NCI-H510A (cell line): ENCODE measurements at regions not wholly inside any gene's neighbourhood (a gene's known extent, or its start where the extent isn't known, plus 50 kb on each side); places are given as distances from the start of the nearest gene placed in this dataset.
"Not testable (repeated sequence)": the region's sequence is repeated elsewhere in the genome, so short reads cannot be mapped to it uniquely, and the experiment has no call there.

Experiments used
- DNase-seq: peaks from one replicate; lab custom pipeline; 2025; lab: John Stamatoyannopoulos, UW

DNA sequence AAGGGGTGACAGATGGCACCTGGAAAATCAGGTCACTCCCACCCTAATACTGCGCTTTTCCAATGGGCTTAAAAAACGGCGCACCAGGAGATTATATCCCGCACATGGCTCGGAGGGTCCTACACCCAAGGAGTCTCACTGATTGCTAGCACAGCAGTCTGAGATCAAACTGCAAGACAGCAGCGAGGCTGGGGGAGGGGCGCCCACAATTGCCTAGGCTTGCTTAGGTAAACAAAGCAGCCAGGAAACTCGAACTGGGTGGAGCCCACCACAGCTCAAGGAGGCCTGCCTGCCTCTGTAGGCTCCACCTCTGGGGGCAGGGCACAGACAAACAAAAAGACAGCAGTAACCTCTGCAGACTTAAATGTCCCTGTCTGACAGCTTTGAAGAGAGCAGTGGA, 205.7 kb upstream of the HTR1E start:
- DNase-seq: not testable (repeated sequence)

DNA sequence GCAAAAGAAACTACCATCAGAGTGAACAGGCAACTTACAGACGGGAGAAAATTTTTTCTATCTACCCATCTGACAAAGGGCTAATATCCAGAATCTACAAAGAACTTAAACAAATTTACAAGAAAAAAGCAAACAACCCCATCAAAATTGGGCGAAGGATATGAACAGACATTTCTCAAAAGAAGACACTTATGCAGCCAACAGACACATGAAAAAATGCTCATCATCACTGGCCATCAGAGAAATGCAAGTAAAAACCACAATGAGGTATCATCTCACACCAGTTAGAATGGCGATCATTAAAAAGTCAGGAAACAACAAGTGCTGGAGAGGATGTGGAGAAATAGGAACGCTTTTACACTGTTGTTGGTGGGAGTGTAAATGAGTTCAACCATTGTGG, 206.6 kb upstream of the HTR1E start:
- not testable (repeated sequence) for DNase-seq

GRCh38 chr6:86730216-86730615, 207.1 kb upstream of the HTR1E start:
- DNase-seq: no peak

GRCh38 chr6:86728976-86729375, 208.4 kb upstream of the HTR1E start:
- DNase-seq: no peak

GRCh38 chr6:86724695-86725094, 212.6 kb upstream of the HTR1E start:
- no peak for DNase-seq

DNA sequence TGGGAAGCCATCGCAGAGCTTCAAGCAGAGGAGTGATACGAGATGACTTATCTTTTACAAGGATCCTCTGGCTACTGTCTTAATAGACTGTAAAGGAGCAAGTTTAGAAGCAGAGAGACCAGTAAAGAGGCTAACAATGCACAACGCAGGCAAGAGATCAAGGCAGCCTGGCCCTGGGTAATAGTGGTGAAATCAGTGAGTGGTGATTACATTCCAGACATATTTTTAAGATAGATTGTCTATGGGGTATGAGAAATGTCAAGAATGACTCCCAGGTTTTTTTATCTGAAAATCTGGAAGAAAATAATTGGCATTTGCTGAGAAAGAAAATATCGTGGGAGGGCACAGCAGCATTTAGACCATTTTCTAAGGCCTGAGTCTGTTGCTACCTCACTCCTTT, 213.6 kb upstream of the HTR1E start:
- no peak for DNase-seq

DNA sequence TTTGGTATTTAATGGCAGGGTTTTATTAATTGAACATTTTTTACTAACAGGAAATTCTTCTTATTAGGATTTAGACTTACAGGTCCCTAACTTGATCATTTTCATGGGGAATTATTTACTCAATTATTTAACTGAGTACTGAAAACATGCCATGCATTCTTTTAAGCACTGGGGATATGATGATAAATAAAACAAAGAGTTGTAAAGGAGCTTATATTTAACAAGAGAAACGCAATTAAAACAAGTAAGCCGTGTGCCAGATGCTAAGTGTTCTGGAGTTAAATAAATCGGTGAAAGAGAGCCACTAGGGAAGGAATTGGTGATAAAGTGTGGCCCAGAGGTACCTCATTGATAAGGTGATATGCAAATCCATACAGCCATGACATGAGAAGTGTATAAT, 214.2 kb upstream of the HTR1E start:
- DNase-seq: no peak

DNA sequence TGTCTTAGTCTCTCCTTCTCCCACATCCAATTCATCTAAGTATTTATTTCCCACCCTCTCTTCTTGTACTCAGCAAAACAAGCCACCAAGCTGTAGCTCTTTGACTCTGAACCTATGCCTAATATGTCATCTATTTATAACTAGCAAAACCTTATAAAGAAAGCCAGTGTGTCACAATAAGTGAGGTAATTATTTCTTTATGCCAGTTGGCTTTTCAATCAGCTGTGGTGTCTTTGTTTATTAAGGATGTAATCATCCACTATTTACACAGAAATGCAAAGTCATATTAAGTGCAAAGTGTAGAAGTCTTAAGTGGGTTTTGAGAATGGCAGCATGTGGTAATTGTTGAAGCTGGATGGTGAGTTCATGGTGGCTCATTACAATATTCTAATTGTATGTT, 215.2 kb upstream of the HTR1E start:
- no peak for DNase-seq

- DNase-seq: no peak
Measured at GRCh38 chr6:86715676-86716075, 221.7 kb upstream of the HTR1E start.

DNA sequence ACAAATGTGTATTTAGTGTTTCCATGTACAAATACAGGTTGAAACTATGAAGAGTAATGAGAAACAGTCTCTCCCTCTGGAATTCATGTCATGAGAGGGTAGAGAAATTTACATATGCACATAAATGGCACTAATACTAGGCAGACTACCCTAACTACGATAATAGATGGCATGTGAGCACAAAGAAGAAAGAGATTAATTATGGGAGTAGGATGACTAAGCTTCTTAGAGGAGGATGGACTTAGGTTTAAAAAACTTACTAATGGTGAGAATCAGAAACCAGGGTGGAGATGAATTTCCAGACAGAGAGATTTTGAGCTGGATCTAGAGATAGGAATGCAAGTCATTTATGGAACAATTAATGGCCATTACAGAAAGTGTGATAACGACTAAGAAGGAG, 225.3 kb upstream of the HTR1E start:
- no peak for DNase-seq

- DNase-seq: no peak
Measured at GRCh38 chr6:86707545-86708120, 229.7 kb upstream of the HTR1E start.

GRCh38 chr6:86706449-86706848, 230.9 kb upstream of the HTR1E start:
- no peak for DNase-seq

GRCh38 chr6:86701228-86701627, 236.1 kb upstream of the HTR1E start:
- not testable (repeated sequence) for DNase-seq

- no peak for DNase-seq
Measured at GRCh38 chr6:86686496-86686895, 250.8 kb upstream of the HTR1E start.

DNA sequence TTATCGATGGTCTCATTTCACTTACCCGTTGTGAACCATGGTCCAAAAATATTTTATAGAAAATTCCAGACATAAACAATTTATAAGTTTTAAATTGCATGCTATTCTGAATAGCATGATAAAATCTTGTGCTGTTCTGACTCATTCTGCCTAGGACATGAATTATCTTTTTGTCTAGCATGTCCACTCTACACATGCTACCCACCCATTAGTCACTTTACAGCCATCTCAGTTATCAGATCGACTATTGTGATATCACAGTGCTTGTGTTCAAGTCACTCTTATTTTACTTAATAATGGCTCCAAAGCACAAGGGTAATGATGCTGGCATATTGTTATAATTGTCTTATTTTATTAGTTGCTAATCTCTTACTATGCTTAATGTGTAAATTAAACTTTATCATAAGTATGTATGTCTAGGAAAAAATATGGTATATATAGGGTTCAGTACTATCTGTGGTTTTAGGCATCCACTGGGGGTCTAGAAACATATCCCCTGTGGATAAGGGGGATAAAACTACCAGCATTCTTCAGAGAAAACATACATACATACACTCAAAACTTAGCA, 252.0 kb upstream of the HTR1E start:
- no peak for DNase-seq

DNA sequence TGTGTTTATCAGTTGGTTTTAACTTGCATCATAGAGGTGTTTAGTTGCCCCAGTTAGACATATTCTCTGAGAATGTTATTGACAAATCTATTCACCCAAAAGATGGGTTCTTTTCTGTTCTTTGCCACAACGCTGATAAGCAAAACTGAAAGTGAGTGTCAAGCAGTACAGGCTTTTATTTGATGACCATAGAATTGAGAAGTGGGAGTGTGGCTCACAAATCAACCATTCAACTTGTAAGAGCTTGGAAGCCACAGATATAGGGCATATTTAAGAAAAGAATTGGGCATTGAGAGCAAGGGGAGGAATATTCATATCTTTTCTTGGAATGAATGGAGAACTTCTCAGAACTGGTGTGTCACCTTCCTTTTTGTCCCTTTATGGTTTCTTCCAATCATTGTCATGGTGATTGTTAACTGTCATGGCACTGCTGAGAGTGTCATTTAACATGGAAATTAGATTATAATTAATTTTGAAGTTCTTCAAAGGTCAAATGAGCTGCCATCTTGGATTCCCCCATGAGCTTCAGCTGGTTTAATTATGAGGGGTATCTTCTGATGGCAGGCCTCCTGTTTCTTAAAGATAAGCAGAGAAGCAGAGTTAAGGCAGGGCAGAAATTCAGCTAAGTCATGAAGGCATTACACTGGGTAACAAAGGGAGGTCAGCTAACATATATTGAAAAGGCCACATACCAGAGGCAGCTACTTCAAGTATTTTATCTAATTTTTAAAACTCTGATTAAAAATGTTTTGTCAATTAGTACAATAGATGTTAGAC, 254.0 kb upstream of the HTR1E start:
- DNase-seq: no peak

DNA sequence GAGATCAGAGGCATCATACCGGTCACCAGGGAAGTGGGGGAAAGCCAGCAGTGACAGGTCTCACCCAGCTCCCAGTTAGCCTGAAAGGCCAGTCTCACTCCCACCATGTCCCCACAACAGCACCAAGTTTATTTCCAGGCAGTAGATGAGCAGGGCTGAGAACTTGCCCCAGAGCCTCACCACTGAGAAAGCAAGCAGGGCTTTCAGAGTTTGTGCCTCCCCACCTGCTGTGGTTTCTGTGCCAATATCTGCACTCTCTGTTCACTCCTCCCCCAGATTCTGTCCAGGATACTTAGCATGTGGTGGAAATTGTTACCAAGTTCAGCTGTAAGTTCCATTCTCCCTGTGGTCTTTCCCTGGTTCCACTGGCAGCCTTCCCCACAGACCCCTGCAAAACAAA, 255.0 kb upstream of the HTR1E start:
- no peak for DNase-seq

GRCh38 chr6:86681140-86681539, 256.2 kb upstream of the HTR1E start:
- not testable (repeated sequence) for DNase-seq

DNA sequence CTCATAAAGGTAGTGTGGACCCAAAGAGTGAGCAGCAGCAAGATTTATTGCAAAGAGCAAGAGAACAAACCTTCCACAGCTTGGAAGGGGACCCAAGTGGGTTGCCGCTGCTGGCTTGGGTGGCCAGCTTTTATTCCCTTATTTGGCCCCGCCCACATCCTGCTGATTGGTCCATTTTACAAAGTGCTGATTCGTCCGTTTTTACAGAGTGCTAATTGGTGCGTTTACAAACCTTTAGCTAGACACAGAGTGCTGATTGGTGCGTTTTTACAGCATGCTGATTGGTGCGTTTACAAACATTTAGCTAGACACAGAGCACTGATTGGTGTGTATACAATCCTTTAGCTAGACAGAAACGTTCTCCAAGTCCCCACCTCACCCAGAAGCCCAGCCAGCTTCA, 265.2 kb upstream of the HTR1E start:
- DNase-seq: not testable (repeated sequence)

GRCh38 chr6:86657192-86657591, 280.1 kb upstream of the HTR1E start:
- no peak for DNase-seq

GRCh38 chr6:86629123-86629522, 308.2 kb upstream of the HTR1E start:
- DNase-seq: no peak

- no peak for DNase-seq
Measured at GRCh38 chr6:86619428-86619827, 317.9 kb upstream of the HTR1E start.

- DNase-seq: no peak
Measured at GRCh38 chr6:86615299-86615698, 322.0 kb upstream of the HTR1E start.
